ENCODE measurements at regions not wholly inside any gene's neighbourhood (a gene's known extent, or its start where the extent isn't known, plus 50 kb on each side); places are given as distances from the start of the nearest gene placed in this dataset.

DNA sequence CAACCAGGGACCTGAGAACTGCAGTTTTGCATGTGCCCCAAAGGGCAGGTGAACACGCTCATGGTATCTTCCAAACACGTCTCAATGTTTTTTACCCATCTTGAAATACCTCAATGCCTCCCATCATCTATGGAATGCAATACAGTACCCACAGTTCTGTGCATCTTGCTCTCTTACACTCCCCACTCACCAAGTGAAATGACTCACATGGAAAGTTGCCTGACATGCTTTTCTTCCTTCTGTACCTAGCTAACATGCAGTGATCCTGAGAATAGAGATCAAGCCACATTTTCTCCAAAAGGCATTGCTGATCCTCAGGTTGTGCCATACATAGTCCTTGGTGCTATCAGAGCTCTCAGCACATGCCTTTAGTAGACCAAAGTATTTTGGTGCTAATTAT is 373.9 kb downstream of the GPD2 start:
- TF ChIP-seq, protein P1, sequence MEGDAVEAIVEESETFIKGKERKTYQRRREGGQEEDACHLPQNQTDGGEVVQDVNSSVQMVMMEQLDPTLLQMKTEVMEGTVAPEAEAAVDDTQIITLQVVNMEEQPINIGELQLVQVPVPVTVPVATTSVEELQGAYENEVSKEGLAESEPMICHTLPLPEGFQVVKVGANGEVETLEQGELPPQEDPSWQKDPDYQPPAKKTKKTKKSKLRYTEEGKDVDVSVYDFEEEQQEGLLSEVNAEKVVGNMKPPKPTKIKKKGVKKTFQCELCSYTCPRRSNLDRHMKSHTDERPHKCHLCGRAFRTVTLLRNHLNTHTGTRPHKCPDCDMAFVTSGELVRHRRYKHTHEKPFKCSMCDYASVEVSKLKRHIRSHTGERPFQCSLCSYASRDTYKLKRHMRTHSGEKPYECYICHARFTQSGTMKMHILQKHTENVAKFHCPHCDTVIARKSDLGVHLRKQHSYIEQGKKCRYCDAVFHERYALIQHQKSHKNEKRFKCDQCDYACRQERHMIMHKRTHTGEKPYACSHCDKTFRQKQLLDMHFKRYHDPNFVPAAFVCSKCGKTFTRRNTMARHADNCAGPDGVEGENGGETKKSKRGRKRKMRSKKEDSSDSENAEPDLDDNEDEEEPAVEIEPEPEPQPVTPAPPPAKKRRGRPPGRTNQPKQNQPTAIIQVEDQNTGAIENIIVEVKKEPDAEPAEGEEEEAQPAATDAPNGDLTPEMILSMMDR (IDR thresholded peaks at IDR 0.05; ENCODE audit: insufficient read depth, low read depth, low read length): no peak
- no peak for TF ChIP-seq EZH2 (IDR thresholded peaks at IDR 0.05; ENCODE audit: insufficient read depth, low read length)

All from astrocyte (in vitro differentiated cells and primary cell).